Psoas muscle (tissue), 7 donors: ENCODE measurements at regions not wholly inside any gene's neighbourhood (a gene's known extent, or its start where the extent isn't known, plus 50 kb on each side); places are given as distances from the start of the nearest gene placed in this dataset.

Experiments
- ATAC-seq, 4 donors: fragments of 200-7000 bp; cut with Tn5 transposase; one replicate each; pipeline ENCODE4 v1.9.1; 2020; ENCODE audit warnings: moderate library complexity in 3 of 4, mild to moderate bottlenecking in 2 of 4
- DNase-seq, 2 donors: peaks; one replicate each; pipeline ENCODE4 v3.0.0-alpha.2; 2020
- H3K27ac ChIP-seq: fragments of 200-600 bp; one replicate; pipeline ENCODE4 v1.8.0; 2022
- H3K27me3 ChIP-seq, 3 donors: fragments of 200-600 bp in 1 of 3; one replicate each; pipeline versions ENCODE4 v1.6.1 to v1.8.0; 2013 to 2022; ENCODE audit warnings: low read length in 2 of 3, mild to moderate bottlenecking in 2 of 3, moderate library complexity in 1 of 3; ENCODE audit not compliant: insufficient read depth in 3 of 3
- H3K36me3 ChIP-seq, 2 donors: fragments of 200-600 bp in 1 of 2; one replicate each; pipeline versions ENCODE4 v1.6.1 to v1.8.0; 2013 to 2022; ENCODE audit warnings: low read depth in 1 of 2, mild to moderate bottlenecking in 1 of 2, moderate library complexity in 1 of 2; ENCODE audit not compliant: insufficient read depth in 1 of 2
- H3K4me1 ChIP-seq: fragments of 200-600 bp; one replicate; pipeline ENCODE4 v1.8.0; 2022
- H3K4me3 ChIP-seq: fragments of 200-600 bp; one replicate; pipeline ENCODE4 v1.8.0; 2022; ENCODE audit warnings: mild to moderate bottlenecking
- H3K9me3 ChIP-seq: fragments of 200-600 bp; one replicate; pipeline ENCODE4 v1.8.0; 2022
- CTCF ChIP-seq: fragments of 200-600 bp; IDR thresholded peaks from one replicate; pipeline ENCODE4 v1.8.0; 2022; ENCODE audit warnings: antibody characterized with exemption
- WGBS, 3 donors: extraction: QIAGEN DNeasy Blood & Tissue Kit; methylation state at CpG; one replicate each; pipeline versions ENCODE4 v1.1.6 to v1.1.7; 2013; 5-methylcytosine and 5-hydroxymethylcytosine counted together
- intact Hi-C, 2 donors: fragments of 100-400 bp; cut with DNase I; formaldehyde crosslinking; loops; one replicate each; pipeline versions ENCODE4 v1.11.0 to v1.14.2; 2022
- donor health status: healthy with polysubstance abuse.
- donor health status: DM: no; HTN: no; CAD: no; lungs with moderate emphysema.
- donor health status: Bipolar disorder and iron deficiency.
- donor health status: healthy.
- donor health status: DM: yes; HTN: yes; CAD: no.
- donor health status: DM: no; HTN: no; CAD: no.
- donor health status: DM: yes; HTN: yes; CAD: no.

GRCh38 chr1:199976496-199977144 is 50.9 kb upstream of the NR5A2 start:
- no peaks in the 10 kb centered on the region for H3K36me3 ChIP-seq
- TF ChIP-seq CTCF: no peak
- DNase-seq: no peak
- no peak overlapping the region for H3K27ac ChIP-seq
- WGBS, 3 donors: 47 to 55% (median 53%) methylated on average over 6 of the region's 6 CpGs
- H3K4me3 ChIP-seq: no peak overlapping the region
- no peak for ATAC-seq
- intact Hi-C loops: no loop called here
- no peaks in the 10 kb centered on the region for H3K4me1 ChIP-seq
- peaks cover 0 to 5% (median 0%) of the 10 kb centered on the region in 3 donors for H3K27me3 ChIP-seq
- H3K9me3 ChIP-seq: no peaks in the 10 kb centered on the region
